ENCODE measurements at regions not wholly inside any gene's neighbourhood (a gene's known extent, or its start where the extent isn't known, plus 50 kb on each side); places are given as distances from the start of the nearest gene placed in this dataset.
"Not testable (repeated sequence)": the region's sequence is repeated elsewhere in the genome, so short reads cannot be mapped to it uniquely, and the experiment has no call there.

DNA sequence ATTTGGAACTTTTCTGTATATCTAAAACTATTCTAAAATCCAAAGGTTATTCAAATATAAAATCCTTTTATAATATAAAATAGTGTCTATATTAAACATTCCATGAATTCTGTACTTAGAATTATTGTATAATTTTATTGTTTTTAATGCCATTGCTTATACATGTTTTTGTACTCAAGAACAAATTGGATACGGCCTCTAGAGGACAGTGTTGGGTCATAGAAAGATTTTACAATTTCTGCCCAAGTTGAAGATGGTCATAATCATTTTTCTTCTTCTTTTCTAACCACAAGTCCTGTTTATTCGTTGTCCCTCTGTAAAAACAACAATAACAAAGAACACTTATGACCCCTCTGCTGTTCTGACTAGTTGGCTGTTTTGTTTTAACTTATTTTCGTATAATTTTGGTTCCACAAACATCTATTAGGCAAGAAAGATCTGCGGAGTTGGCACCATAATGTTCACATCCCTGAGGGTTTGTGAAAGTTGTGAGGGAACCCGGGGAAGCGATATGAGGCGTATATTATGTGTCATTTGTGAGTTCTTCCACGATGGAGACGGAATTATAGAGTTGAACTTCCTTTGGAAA, 75.7 kb upstream of the KIF26B start:
- no peaks in the 10 kb centered on the region for H3K9me3 Mint-ChIP-seq
- no peak for DNase-seq
- H3K27ac Mint-ChIP-seq: no peak overlapping the region
- H3K4me1 Mint-ChIP-seq: no peaks in the 10 kb centered on the region
- no peak overlapping the region for H3K4me3 Mint-ChIP-seq
- no peaks in the 10 kb centered on the region for H3K27me3 Mint-ChIP-seq
- H3K36me3 Mint-ChIP-seq: no peaks in the 10 kb centered on the region

DNA sequence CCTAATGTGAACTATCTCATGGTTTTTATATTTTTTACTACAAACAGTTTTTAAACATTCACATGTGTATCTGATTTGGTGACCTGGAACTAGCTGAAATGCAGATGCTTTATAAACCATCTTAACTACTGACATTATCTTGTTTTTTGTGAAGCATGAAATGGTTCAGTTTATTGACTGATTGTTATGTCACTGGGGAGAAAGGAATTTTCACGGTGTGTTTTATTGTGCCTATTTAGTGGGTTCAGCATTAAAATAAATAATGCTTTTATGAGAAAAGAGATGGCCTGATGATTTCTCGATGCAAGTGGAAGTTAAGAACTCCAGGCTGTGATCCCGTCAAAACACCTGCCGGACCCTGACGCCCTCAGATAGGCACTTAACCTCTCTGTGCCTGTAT, 79.9 kb upstream of the KIF26B start:
- Mint-ChIP-seq H3K27ac (no peak overlapping the region), H3K36me3 (peaks cover 2% of the 10 kb centered on the region), H3K4me3 (no peak overlapping the region), H3K9me3 (no peaks in the 10 kb centered on the region), H3K27me3 (no peaks in the 10 kb centered on the region), H3K4me1 (no peaks in the 10 kb centered on the region)
- no peak for DNase-seq

DNA sequence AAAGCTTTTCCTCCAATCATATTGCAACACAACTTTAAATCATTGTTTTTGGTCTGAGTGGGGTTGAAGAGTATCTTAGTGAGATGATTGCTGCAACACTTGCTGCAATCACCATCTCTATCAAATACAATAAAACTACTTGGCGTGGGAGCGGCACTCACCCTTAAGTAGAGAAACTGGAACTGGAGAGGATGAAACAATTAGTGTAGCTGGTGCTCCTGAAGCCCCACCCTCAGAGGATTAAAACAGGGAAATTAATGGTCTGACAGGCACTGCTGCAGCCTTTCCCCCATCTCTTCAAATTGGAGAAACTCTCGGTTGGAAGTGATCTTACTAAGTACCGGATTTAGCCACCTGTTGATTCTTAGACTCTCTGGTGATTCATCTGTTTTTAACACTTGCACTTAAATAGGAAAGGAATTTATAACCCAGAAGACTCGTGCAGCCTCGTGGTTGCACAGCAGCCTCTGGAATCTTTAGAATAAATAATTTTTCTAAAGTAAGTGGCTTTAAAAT, 80.5 kb upstream of the KIF26B start:
- DNase-seq: no peak
- Mint-ChIP-seq H3K4me3 (no peak overlapping the region), H3K27me3 (no peaks in the 10 kb centered on the region), H3K36me3 (peaks cover 2% of the 10 kb centered on the region), H3K4me1 (no peaks in the 10 kb centered on the region), H3K9me3 (no peaks in the 10 kb centered on the region), H3K27ac (no peak overlapping the region)

DNA sequence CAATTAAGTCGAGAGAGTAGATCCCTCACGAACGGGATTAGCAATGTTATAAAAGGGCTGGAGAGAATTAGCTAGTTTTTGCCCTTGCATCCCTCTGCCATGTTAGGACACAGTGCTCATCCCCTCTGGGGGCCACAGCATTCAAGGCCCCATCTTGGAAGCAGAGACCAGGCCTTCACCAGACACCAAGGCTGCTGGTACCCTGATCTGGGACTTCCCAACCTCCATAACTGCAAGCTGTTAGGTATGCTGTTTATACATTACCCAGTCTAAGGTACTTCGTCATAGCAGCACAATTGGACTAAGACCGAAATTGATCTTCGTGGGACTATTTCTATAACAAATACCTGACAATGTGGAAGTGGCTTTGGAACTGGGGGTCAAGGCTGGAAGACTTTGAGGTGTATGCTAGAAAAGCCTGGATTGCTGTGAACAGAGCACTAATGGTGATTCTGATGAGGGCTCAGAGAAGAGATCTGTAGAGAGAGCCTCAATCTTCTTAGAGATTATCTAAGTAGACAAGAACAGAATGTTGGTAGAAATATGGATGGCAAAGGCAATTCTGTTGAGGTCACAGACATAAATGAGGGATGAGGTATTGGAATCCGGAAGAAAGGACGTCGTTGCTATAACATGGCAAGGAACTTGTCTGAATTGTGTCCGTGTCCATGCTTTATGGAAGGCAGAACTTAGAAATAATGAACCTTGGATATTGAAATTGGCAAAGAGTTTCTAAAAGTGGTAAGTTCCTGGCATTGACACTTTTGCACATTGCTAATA, 83.8 kb upstream of the KIF26B start:
- DNase-seq: no peak
- no peak overlapping the region for H3K27ac Mint-ChIP-seq
- H3K4me1 Mint-ChIP-seq: no peaks in the 10 kb centered on the region
- no peaks in the 10 kb centered on the region for H3K27me3 Mint-ChIP-seq
- H3K9me3 Mint-ChIP-seq: no peaks in the 10 kb centered on the region
- H3K4me3 Mint-ChIP-seq: no peak overlapping the region
- H3K36me3 Mint-ChIP-seq: peaks cover 2% of the 10 kb centered on the region

DNA sequence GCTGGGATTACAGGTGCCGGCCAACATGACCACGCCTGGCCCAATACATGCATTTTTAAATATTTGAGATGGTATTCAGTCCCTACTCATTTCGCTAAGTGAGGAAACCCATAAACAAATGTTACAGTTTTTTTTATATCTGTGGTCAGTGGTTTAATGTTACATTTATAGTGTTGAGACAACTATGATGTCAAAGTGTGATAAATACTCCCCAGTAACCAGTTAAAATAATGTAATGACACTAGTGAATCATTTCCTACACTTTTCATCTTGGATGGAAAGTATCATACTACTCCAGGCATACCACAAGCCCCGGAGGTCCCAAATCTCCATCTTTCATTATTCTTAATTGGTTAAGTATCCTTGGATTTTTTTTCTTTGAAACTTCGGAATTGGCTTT, 87.5 kb upstream of the KIF26B start:
- H3K27ac Mint-ChIP-seq: no peak overlapping the region
- H3K27me3 Mint-ChIP-seq: no peaks in the 10 kb centered on the region
- no peak for DNase-seq
- no peak overlapping the region for H3K4me3 Mint-ChIP-seq
- H3K9me3 Mint-ChIP-seq: no peaks in the 10 kb centered on the region
- peaks cover 2% of the 10 kb centered on the region for H3K36me3 Mint-ChIP-seq
- no peaks in the 10 kb centered on the region for H3K4me1 Mint-ChIP-seq

DNA sequence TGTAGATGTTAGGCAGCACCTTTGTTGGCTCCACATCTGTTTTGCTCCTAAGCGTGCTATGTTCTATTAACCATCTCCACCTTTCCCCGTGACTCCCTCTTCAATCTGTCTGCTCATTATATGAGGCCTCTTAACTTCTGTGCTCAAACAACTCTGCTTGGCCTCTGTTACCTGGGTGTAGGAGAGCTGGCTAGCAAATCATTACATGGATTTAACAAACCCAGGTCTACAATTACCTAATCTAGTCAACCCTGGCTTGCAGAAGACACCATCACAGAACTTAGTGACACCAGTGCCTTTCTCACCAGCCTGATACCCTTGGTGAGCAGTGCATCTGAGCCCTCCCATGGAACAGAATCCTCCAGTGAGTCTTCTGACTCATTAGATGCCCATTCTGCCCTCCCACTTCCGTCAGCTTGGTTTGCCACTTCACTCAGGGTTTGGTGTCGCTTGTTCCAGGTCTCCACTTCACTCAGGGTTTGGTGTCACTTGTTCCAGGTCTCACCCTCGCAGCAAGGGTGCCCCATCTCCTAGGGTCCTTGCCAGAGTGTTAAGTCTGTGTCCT, 92.0 kb upstream of the KIF26B start:
- H3K4me3 Mint-ChIP-seq: no peak overlapping the region
- H3K9me3 Mint-ChIP-seq: no peaks in the 10 kb centered on the region
- H3K27ac Mint-ChIP-seq: no peak overlapping the region
- no peaks in the 10 kb centered on the region for H3K36me3 Mint-ChIP-seq
- no peaks in the 10 kb centered on the region for H3K4me1 Mint-ChIP-seq
- H3K27me3 Mint-ChIP-seq: no peaks in the 10 kb centered on the region
- no peak for DNase-seq

DNA sequence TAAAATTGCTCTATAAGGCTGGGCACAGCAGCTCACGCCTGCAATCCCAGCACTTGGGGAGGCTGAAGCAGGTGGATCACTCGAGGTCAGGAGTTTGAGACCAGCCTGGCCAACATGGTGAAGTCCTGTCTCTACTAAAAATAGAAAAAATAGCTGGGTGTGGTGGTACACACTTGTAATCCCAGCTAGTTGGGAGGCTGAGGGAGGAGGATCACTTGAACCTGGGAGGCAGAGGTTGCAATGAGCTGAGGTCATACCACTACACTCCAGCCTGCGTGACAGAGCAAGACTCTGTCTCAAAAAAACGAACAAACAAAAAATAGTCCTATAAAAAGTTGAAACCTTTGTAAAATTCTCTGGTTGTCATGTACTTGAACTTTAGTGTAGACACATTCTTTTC, 93.0 kb upstream of the KIF26B start:
- not testable (repeated sequence) for H3K4me1 Mint-ChIP-seq, H3K4me3 Mint-ChIP-seq, H3K36me3 Mint-ChIP-seq, DNase-seq, H3K27ac Mint-ChIP-seq, H3K27me3 Mint-ChIP-seq, H3K9me3 Mint-ChIP-seq

DNA sequence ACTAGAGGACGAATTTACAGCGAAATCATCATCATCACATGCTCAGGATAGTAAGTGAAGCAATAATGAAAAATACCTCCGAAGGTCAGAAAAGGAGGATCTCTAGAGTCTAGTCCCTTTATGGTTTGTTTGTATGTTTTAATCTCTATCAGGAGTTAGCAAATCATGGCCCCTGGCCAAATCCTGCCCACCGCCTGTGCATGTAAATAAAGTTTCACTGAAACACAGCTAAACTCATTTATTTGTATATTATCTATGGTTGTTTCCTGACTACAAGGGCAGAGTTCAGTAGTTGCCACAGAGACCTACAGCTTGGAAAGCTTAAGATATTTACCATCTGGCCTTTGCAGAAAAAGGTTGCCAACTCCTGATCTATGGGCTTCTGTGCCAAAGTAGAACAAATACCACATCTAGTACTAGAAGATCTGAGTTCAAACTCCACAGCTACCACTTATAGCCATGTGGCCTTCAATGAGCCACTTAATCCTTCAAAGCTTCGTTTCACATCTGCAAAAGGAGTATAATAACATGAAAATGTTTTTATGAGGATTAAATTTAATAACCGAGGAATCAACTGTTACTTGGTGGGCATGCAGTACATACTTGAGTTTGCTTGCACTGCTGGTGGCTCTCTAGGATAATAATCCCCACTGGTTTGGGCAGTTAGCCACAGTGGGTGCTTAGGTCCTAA, 94.0 kb upstream of the KIF26B start:
- Mint-ChIP-seq H3K9me3 (no peaks in the 10 kb centered on the region), H3K36me3 (no peaks in the 10 kb centered on the region), H3K4me1 (no peaks in the 10 kb centered on the region), H3K27ac (no peak overlapping the region), H3K4me3 (no peak overlapping the region), H3K27me3 (peaks cover 3% of the 10 kb centered on the region)
- DNase-seq: no peak

DNA sequence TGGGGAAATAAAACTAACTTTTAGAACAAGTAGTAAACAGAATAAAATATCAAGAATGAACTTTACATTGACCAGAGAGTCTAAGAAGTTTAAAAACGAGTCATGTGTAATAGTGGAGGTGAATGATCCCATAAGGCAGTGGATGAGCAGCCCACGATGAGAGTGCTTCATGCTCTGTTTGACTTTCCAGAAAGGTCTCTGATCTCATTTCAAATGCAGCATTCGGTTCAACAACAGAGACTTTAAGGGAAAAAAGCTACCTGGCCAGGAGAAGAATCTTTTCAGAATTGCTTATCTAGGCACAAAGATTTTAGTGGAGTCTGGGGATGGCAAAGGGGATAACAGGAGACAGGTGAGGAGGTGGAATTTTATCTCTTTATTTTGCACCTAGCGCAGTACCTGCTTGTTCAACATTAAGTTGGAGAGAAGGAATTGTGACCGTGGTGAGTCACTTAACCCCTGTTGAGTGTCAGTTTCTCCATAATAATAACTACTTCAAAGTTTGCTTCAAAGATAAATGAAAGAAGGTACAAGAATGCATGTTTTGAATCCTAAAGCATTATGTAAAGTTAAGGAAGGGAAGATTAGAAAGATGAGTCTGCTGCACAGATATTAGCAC, 94.9 kb upstream of the KIF26B start:
- DNase-seq: no peak
- Mint-ChIP-seq H3K4me3 (no peak overlapping the region), H3K27ac (no peak overlapping the region), H3K4me1 (no peaks in the 10 kb centered on the region), H3K36me3 (no peaks in the 10 kb centered on the region), H3K9me3 (no peaks in the 10 kb centered on the region), H3K27me3 (peaks cover 3% of the 10 kb centered on the region)

DNA sequence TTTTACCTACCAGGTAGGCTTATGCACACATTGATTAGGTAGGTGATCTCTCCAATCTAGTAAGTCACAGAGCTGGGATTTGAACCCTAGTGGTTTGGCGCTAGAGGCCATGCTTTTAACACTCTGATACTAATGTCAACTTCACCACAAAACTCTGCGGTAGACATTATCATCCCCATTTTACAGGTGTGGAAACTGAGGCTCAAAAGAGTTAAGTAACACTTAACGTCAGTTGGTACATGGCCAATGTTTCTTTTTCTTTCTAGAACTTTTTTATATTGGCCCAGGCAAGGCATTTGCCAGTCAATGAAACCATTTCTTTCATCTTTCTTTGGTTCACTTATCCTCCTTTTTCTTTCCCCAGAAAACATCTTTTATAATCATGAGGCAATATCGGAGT, 95.9 kb upstream of the KIF26B start:
- Mint-ChIP-seq H3K27me3 (peaks cover 3% of the 10 kb centered on the region), H3K4me1 (no peaks in the 10 kb centered on the region), H3K4me3 (no peak overlapping the region), H3K9me3 (no peaks in the 10 kb centered on the region), H3K27ac (no peak overlapping the region), H3K36me3 (no peaks in the 10 kb centered on the region)
- no peak for DNase-seq

DNA sequence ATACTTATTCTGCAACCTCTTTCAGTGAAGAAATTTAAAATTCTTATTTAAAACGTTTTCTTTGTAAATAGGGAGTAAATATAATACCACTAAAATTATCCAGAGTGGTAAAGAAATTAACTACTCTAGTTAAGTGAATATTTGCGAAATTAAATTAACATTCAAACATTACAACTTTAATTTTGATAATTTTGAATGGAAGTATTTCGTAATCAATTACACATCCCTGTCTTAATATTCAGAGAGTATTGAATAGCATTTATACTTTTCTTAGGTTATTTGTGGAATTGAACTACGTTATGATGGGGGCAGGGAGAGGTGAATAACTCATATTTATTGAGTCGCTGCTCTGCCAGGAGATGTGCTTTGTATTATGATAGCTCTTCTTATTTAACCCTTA, 96.3 kb upstream of the KIF26B start:
- Mint-ChIP-seq H3K4me1 (no peaks in the 10 kb centered on the region), H3K4me3 (no peak overlapping the region), H3K27ac (no peak overlapping the region), H3K27me3 (peaks cover 3% of the 10 kb centered on the region), H3K9me3 (no peaks in the 10 kb centered on the region), H3K36me3 (no peaks in the 10 kb centered on the region)
- DNase-seq: no peak

DNA sequence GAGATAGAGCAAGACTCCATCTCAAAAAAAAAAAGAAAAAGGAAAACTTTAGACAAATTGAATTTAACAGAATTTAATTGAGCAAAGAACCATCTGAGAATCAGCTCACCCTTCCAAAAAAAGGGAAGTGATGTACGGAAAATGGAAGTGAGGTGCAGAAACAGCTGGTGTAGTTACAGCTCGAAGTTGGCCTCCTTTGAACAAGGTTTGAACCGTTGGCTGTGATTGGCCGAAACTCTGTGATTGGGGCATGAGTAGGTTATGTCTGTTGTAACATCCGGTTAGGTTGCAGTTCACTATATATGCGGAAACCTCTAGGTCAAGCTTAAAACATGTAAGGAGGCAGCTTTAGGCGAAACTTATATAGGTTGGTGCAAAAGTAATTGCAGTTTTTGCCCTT, 97.9 kb upstream of the KIF26B start:
- Mint-ChIP-seq H3K4me3 (no peak overlapping the region), H3K4me1 (peaks cover 4% of the 10 kb centered on the region), H3K27ac (no peak overlapping the region), H3K9me3 (no peaks in the 10 kb centered on the region), H3K36me3 (no peaks in the 10 kb centered on the region), H3K27me3 (peaks cover 11% of the 10 kb centered on the region)
- no peak for DNase-seq

DNA sequence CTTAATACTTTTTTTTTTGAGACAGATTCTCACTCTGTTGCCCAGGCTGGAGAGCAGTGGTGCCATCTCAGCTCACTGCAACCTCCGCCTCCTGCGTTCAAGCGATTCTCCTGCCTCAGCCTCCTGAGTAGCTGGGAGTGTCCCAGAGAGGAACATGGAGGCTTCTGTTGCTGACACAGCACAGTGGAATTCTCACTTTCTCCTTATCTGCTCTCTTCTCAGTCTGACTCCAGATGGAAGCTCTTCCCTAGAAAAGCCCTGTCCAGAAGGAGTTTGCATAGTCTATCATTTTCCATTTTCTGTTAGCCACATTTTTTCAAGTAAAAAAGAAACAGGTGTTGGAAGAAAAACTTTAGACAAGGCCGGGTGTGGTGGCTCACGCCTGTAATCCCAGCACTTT, 98.5 kb upstream of the KIF26B start:
- H3K9me3 Mint-ChIP-seq, DNase-seq, H3K4me3 Mint-ChIP-seq, H3K4me1 Mint-ChIP-seq, H3K27ac Mint-ChIP-seq, H3K36me3 Mint-ChIP-seq: not testable (repeated sequence)
- peaks cover 13% of the 10 kb centered on the region for H3K27me3 Mint-ChIP-seq

DNA sequence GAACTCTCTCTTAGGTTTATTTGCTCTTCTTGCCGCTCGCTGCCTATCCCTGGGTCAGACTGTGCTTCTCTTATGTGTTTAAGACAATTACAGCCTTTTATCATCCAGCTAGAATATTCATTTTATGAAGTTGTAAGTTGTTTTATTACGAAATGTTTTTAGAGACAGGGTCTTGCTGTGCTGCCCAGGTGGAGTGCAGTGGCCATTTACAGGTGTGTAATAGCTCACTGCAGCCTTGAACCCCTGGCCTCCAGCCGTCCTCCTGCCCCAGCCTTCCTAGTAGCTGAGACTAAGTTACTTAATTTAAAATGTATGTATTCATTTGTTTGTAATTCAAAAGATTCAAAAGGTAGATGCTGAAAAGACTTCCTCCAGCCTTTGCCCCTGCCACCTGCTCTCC, 99.0 kb upstream of the KIF26B start:
- peaks cover 11% of the 10 kb centered on the region for H3K4me1 Mint-ChIP-seq
- H3K27me3 Mint-ChIP-seq: peaks cover 13% of the 10 kb centered on the region
- no peaks in the 10 kb centered on the region for H3K9me3 Mint-ChIP-seq
- H3K4me3 Mint-ChIP-seq: no peak overlapping the region
- DNase-seq: no peak
- H3K27ac Mint-ChIP-seq: no peak overlapping the region
- no peaks in the 10 kb centered on the region for H3K36me3 Mint-ChIP-seq
